ENCODE measurements at regions not wholly inside any gene's neighbourhood (a gene's known extent, or its start where the extent isn't known, plus 50 kb on each side); places are given as distances from the start of the nearest gene placed in this dataset.

DNA sequence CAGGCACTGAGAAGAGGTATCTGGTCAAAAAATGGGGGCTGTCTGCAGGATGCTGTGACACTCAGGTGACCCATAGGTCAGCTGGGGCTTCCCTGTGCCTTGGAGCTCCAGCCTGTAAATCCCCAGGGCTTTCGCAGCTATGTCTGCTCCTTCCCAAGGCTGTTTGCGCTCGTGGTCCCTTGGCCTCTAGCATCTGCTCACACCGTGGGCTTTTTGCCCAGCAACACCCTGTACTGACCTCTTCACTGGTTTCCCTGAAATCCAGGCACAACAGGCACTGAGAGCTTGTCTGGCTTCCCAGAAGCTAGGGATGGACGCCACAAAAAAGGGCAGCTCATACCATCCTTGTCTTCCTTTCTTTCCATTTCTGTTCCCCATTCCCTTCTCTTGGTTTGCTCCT, 280.3 kb upstream of the HABP2 start:
- Histone ChIP-seq H3K27ac (peak overlapping the region in 3 of 4 donors; percentile 40 to 89 (median 75)), H3K9me3 (peaks cover 0 to 16% (median 0%) of the 10 kb centered on the region in 4 donors), H3K4me3 (no peak overlapping the region), H3K27me3 (no peaks in the 10 kb centered on the region), H3K36me3 (no peaks in the 10 kb centered on the region), H3K4me1 (peaks cover 0 to 27% (median 14%) of the 10 kb centered on the region in 4 donors)
- no peak for DNase-seq (ENCODE audit: low spot score in 2 of 2)
- 58 to 66% methylated on average over 5 of the region's 5 CpGs for WGBS, 2 donors
- TF ChIP-seq POLR2A (IDR thresholded peaks at IDR 0.05) = no peak
- TF ChIP-seq EP300 (IDR thresholded peaks at IDR 0.05) = no peak
- TF ChIP-seq, protein P1, sequence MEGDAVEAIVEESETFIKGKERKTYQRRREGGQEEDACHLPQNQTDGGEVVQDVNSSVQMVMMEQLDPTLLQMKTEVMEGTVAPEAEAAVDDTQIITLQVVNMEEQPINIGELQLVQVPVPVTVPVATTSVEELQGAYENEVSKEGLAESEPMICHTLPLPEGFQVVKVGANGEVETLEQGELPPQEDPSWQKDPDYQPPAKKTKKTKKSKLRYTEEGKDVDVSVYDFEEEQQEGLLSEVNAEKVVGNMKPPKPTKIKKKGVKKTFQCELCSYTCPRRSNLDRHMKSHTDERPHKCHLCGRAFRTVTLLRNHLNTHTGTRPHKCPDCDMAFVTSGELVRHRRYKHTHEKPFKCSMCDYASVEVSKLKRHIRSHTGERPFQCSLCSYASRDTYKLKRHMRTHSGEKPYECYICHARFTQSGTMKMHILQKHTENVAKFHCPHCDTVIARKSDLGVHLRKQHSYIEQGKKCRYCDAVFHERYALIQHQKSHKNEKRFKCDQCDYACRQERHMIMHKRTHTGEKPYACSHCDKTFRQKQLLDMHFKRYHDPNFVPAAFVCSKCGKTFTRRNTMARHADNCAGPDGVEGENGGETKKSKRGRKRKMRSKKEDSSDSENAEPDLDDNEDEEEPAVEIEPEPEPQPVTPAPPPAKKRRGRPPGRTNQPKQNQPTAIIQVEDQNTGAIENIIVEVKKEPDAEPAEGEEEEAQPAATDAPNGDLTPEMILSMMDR (IDR thresholded peaks at IDR 0.05) = no peak

DNA sequence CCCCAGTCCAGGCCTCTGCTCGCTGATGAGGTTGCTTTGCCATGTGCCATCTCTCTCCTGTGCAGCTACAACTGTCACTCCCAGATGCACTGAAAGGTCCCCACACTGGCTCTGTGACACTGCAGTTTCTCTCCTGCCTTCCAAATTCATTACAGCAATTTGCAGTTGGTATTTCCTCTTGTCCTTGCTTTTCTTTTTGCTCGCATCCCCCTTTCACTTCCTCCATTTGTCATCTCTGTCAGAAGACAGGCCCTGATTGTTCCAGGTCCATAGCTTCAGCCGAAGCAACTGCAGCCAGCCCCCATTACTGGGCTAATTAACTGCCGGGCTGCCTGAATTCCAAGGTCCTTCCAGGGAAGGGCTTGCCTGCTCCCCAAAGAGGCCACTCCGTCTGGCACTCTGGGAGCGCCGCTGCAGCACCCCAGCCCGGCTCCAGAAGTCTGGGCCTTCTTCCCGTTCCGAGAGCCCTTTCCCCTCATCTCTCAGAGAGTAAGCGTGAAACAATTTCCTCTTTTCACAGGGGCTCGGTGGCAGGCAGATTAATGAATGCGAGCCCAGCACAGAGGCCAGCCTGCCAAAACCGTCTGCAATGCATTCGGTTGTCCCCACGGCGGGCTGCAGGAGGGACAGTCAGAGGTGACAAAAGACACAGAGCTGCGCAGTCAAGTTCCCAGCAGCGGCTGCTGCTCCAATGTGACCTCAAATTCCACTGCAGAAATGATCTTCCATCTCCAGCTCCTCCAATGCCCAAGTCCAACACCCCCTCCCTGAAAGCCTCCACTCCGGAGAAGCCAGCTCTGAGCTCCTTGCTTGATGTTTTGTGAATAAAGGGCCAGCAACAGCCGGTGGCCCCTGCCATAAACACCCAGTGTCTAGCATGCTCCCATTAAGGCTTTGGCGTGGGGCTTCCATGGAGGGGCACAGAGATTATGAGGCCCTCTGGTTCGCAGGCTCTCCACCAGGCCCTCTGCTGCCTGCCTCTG, 279.4 kb upstream of the HABP2 start:
- 24 to 28% methylated on average over 18 to 23 of the region's 23 CpGs for WGBS, 2 donors
- peak; percentile 10 to 13 for DNase-seq (ENCODE audit: low spot score in 2 of 2)
- H3K27ac ChIP-seq = peak overlapping the region; percentile 37 to 89 (median 58)
- no peaks in the 10 kb centered on the region for H3K27me3 ChIP-seq
- H3K4me1 ChIP-seq = peaks cover 0 to 22% (median 14%) of the 10 kb centered on the region in 4 donors
- peaks cover 0 to 16% (median 0%) of the 10 kb centered on the region in 4 donors for H3K9me3 ChIP-seq
- no peak for TF ChIP-seq EP300 (IDR thresholded peaks at IDR 0.05)
- no peak for TF ChIP-seq POLR2A (IDR thresholded peaks at IDR 0.05)
- TF ChIP-seq, protein P1 (IDR thresholded peaks at IDR 0.05) = no peak
- H3K4me3 ChIP-seq = peak overlapping the region in 2 of 4 donors; percentile 1 to 9
- no peaks in the 10 kb centered on the region for H3K36me3 ChIP-seq

DNA sequence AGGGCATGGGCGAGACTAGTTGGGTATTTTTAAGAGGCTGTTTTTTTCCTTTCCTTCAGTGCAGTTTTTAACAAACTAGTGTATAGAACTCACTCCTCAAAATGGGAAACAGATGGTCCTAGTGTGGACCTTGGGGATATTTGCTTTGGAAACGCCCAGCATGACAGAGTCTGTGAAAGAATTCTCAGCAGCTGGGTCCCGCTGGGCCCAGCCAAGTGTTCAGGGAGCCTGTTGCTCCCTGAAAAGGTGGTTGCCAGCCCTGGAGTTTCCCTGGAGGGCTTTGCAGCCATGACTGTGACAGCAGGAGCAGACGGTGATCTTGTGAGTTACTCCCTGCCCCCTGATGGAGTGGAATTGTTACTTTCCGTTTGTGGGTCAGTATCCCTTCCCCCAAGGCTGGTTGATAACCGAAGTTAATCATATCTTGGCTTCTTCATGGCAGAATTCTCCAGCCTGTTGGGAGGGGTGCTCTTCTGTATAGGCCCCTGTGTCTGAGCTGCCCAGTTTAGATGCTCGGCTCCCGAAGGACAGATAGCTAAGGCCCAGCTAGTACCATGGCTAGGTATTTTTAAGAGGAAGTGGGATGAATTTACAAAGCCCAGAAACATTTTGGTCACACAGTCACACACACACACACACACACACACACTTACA, 278.6 kb upstream of the HABP2 start:
- H3K36me3 ChIP-seq = no peaks in the 10 kb centered on the region
- H3K4me3 ChIP-seq = no peak overlapping the region
- WGBS, 2 donors = 41 to 45% methylated on average over 8 of the region's 8 CpGs
- DNase-seq (ENCODE audit: low spot score in 2 of 2) = no peak
- no peaks in the 10 kb centered on the region for H3K27me3 ChIP-seq
- TF ChIP-seq, protein P1 (IDR thresholded peaks at IDR 0.05) = no peak
- TF ChIP-seq EP300 (IDR thresholded peaks at IDR 0.05) = peak in 1 of 2 donors; percentile 16
- TF ChIP-seq POLR2A (IDR thresholded peaks at IDR 0.05) = no peak
- H3K27ac ChIP-seq = peak overlapping the region; percentile 37 to 89 (median 58)
- H3K9me3 ChIP-seq = peaks cover 0 to 16% (median 0%) of the 10 kb centered on the region in 4 donors
- peaks cover 0 to 22% (median 14%) of the 10 kb centered on the region in 4 donors for H3K4me1 ChIP-seq

DNA sequence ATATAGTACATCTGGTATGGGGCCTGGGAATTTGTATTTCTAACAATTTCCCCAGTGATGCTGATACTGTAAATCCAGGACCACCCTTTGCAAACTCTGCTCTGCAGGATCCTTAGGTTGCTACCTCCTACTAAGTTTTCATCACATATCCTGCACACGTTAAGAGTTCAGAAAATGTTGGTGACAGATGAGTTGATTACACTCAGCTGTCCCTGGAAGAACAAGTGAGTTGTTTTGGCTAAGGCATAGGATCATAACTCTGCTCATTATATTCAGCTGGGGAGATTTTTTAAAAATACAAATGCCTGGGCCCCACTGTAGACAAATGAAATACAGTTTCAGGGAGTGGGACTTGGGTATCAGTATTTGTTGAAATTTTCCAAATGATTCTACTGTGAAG, 274.6 kb upstream of the HABP2 start:
- Histone ChIP-seq H3K27me3 (no peaks in the 10 kb centered on the region), H3K9me3 (peaks cover 0 to 16% (median 0%) of the 10 kb centered on the region in 4 donors), H3K4me1 (peaks cover 0 to 13% (median 6%) of the 10 kb centered on the region in 4 donors), H3K27ac (no peak overlapping the region), H3K4me3 (no peak overlapping the region), H3K36me3 (no peaks in the 10 kb centered on the region)
- TF ChIP-seq, protein P1 (IDR thresholded peaks at IDR 0.05) = no peak
- TF ChIP-seq EP300 (IDR thresholded peaks at IDR 0.05) (no peak), POLR2A (IDR thresholded peaks at IDR 0.05) (no peak)
- 72 to 82% methylated on average over 1 of the region's 1 CpG for WGBS, 2 donors
- no peak for DNase-seq (ENCODE audit: low spot score in 2 of 2)

Data from tibial nerve (tissue), 4 donors.